PFSK-1 (cell line): ENCODE measurements at regions not wholly inside any gene's neighbourhood (a gene's known extent, or its start where the extent isn't known, plus 50 kb on each side); places are given as distances from the start of the nearest gene placed in this dataset.

ENCODE experiments used
- FOXP2 ChIP-seq: optimal IDR thresholded peaks from 2 replicates; pipeline ENCODE3; 2011; ENCODE audit warnings: borderline replicate concordance, control low read depth, inconsistent platforms; ENCODE audit not compliant: insufficient read depth; ENCODE audit errors: extremely low read length, extremely low read depth
- POLR2AphosphoS5 ChIP-seq: IDR thresholded peaks from 2 replicates; pipeline ENCODE4 v1.6.1; 2012; ENCODE audit warnings: low read depth, mild to moderate bottlenecking, control low read depth, low read length, moderate library complexity
- SIN3A ChIP-seq: IDR thresholded peaks from 2 replicates; pipeline ENCODE4 v1.6.1; 2012; ENCODE audit warnings: mild to moderate bottlenecking, low read length, moderate library complexity, borderline replicate concordance; ENCODE audit not compliant: insufficient read depth
- TAF1 ChIP-seq: IDR thresholded peaks from 2 replicates; pipeline ENCODE4 v1.6.1; 2012; ENCODE audit warnings: low read length, control low read depth, borderline replicate concordance; ENCODE audit not compliant: insufficient read depth
- TF ChIP-seq, protein P1 (sequence below), 2 experiments: IDR thresholded peaks; 2 replicates each; pipeline versions ENCODE4 v1.6.1 to v1.8.0; 2011 to 2012; ENCODE audit warnings: low read depth in 2 of 2, low read length in 2 of 2, control low read depth in 1 of 2, inconsistent platforms in 1 of 2, mild to moderate bottlenecking in 1 of 2, moderate library complexity in 1 of 2; ENCODE audit not compliant: insufficient read depth in 1 of 2

DNA sequence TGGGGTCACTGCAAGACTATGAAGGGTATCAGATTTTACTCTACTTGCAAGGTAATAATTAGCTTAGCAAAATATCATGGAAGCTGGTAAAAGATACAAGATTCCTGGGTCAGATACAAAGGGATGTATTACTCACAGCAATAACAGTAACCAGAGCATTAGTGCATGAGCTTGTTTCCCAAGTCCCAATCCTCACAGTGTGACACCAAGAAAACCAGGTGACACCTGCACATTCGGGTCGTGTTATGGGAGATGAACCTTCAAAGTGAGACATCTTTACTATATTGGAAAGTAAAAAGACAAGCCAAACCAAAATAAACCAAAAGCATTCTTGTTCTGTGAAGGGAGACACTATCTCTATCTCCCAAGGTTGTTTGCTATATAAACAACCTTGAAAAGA lies 528.7 kb upstream of the TGFBR2 start:
- TF ChIP-seq, protein P1, sequence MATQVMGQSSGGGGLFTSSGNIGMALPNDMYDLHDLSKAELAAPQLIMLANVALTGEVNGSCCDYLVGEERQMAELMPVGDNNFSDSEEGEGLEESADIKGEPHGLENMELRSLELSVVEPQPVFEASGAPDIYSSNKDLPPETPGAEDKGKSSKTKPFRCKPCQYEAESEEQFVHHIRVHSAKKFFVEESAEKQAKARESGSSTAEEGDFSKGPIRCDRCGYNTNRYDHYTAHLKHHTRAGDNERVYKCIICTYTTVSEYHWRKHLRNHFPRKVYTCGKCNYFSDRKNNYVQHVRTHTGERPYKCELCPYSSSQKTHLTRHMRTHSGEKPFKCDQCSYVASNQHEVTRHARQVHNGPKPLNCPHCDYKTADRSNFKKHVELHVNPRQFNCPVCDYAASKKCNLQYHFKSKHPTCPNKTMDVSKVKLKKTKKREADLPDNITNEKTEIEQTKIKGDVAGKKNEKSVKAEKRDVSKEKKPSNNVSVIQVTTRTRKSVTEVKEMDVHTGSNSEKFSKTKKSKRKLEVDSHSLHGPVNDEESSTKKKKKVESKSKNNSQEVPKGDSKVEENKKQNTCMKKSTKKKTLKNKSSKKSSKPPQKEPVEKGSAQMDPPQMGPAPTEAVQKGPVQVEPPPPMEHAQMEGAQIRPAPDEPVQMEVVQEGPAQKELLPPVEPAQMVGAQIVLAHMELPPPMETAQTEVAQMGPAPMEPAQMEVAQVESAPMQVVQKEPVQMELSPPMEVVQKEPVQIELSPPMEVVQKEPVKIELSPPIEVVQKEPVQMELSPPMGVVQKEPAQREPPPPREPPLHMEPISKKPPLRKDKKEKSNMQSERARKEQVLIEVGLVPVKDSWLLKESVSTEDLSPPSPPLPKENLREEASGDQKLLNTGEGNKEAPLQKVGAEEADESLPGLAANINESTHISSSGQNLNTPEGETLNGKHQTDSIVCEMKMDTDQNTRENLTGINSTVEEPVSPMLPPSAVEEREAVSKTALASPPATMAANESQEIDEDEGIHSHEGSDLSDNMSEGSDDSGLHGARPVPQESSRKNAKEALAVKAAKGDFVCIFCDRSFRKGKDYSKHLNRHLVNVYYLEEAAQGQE (IDR thresholded peaks at IDR 0.05; ENCODE audit: insufficient read depth in 1 of 2, low read depth in 2 of 2, low read length in 2 of 2), result no peak
- TF ChIP-seq SIN3A, result no peak
- no peak for TF ChIP-seq FOXP2
- no peak for TF ChIP-seq POLR2AphosphoS5
- no peak for TF ChIP-seq TAF1

DNA sequence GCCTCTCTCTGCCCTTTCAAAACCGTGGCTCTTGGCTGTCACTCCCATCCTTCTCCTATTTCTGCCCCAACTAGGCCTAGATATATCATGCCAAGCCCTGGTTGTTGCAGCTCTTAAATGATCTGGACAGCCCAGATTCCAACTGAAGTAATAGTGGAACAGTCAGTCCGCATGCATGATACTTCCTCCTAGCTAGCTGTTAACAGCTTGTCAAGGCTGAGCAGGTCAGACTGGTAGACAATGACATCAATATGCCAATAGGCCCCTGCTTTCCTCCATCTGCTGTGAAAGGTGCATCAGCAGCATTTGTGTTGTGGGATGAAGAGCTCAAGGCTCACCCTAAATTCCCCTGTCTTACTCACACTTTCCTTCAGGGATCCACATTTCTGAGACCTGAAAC lies 527.7 kb upstream of the TGFBR2 start:
- no peak for TF ChIP-seq FOXP2

DNA sequence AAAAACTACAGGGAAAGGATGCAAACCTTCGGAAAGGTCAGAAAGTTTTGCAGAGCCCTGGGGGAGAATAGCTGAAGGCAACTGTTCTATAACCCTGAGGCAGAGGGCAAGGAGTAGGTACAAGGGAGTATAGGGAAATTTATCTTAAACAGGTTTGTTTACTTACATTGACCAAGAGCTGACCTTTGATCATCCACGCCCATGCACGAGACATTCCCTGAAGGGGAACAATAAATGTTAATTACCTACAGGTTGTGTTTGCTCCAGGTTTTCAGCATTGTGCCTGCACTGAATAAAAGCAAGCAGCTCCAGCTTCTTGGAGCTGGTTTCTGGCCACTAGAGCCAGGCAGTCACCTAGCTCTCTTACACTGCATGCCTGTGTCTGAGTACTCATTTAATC lies 524.5 kb upstream of the TGFBR2 start:
- TF ChIP-seq, protein P1 (IDR thresholded peaks at IDR 0.05; ENCODE audit: insufficient read depth in 1 of 2, low read depth in 2 of 2, low read length in 2 of 2), result no peak
- TF ChIP-seq TAF1 (no peak), SIN3A (no peak), FOXP2 (no peak), POLR2AphosphoS5 (no peak)

DNA sequence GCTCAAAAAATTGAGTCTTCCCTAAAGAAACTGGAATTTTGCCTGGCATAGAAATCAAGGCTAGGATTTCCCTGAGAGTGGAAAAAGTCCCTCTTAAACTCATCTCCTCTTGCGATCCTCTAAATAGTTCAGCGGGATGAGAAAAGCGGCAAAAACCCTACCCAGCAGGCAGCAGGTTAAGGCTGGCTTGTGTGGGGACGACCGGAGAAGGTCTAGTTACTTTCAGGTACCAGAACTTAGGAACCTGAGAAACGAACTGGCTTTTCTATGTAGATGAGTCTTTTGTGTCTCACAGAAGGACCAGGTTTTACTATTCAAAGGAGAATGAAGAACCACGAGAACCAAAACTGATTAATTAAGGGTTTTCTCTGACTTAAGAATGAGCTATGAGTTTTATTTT lies 523.7 kb upstream of the TGFBR2 start:
- no peak for TF ChIP-seq POLR2AphosphoS5
- no peak for TF ChIP-seq FOXP2
- TF ChIP-seq, protein P1 (IDR thresholded peaks at IDR 0.05; ENCODE audit: insufficient read depth in 1 of 2, low read depth in 2 of 2, low read length in 2 of 2), result no peak
- TF ChIP-seq TAF1, result no peak

DNA sequence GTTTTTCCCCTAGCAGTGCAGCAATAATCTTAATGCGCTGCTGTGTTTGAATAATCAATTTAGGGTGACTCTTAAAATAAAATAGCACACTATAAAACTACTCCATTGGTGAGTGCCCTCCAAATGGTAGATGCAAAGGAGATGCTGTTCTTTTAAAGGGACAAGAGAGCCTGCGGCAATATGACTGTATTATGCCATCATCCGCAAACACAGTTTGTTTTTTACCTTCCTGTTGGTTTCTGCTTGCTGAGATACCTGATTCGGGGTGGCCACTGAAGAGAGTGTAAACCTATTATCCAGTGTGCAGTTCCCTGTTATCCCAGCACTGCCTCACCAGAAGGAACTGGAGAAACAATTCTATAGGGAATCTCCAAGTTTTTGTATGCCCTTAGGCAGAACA lies 523.1 kb upstream of the TGFBR2 start:
- no peak for TF ChIP-seq SIN3A
- TF ChIP-seq FOXP2, result no peak
- no peak for TF ChIP-seq POLR2AphosphoS5
- TF ChIP-seq, protein P1 (IDR thresholded peaks at IDR 0.05; ENCODE audit: insufficient read depth in 1 of 2, low read depth in 2 of 2, low read length in 2 of 2), result no peak
- TF ChIP-seq TAF1, result no peak

DNA sequence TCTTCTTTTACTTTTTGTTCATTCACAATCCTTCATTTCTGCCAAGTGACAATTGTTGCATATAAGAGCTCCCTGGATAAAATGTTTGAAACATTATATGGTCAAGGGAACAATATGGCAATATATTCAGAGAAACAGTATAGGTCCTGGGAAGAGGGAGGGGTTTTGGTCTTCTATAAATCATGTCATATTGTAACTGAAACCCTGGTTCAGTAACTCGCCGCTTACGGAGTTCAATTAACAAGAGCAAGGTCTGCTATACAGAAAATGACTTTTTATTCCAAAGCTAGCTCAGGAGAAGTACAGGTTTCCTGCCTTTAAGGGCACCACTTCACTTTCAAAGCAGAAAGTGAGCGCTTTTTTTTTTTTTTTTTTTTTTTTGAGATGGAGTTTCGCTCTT lies 522.1 kb upstream of the TGFBR2 start:
- TF ChIP-seq, protein P1 (IDR thresholded peaks at IDR 0.05; ENCODE audit: insufficient read depth in 1 of 2, low read depth in 2 of 2, low read length in 2 of 2), result no peak
- TF ChIP-seq SIN3A (no peak), FOXP2 (no peak), POLR2AphosphoS5 (no peak), TAF1 (no peak)
